ENCODE measurements at regions not wholly inside any gene's neighbourhood (a gene's known extent, or its start where the extent isn't known, plus 50 kb on each side); places are given as distances from the start of the nearest gene placed in this dataset.

GRCh38 chr3:56864918-56865524 is 63.3 kb upstream of the ARHGEF3 start:
- no peak for DNase-seq (ENCODE audit: low read depth)

- no peak for DNase-seq (ENCODE audit: low read depth)
Measured at GRCh38 chr3:56864090-56864489, 62.3 kb upstream of the ARHGEF3 start.

GRCh38 chr3:56862352-56863062 is 60.8 kb upstream of the ARHGEF3 start:
- peak; percentile 8 for DNase-seq (ENCODE audit: low read depth)

GRCh38 chr3:56861511-56861910 is 59.8 kb upstream of the ARHGEF3 start:
- no peak for DNase-seq (ENCODE audit: low read depth)

GRCh38 chr3:56860939-56861338 is 59.2 kb upstream of the ARHGEF3 start:
- DNase-seq (ENCODE audit: low read depth) = no peak

- DNase-seq (ENCODE audit: low read depth) = no peak
Measured at GRCh38 chr3:56860351-56860750, 58.6 kb upstream of the ARHGEF3 start.

- no peak for DNase-seq (ENCODE audit: low read depth)
Measured at GRCh38 chr3:56858331-56858730, 56.6 kb upstream of the ARHGEF3 start.

- DNase-seq (ENCODE audit: low read depth) = no peak
Measured at GRCh38 chr3:56857178-56857577, 55.4 kb upstream of the ARHGEF3 start.

GRCh38 chr3:56856752-56857151 is 55.0 kb upstream of the ARHGEF3 start:
- no peak for DNase-seq (ENCODE audit: low read depth)

GRCh38 chr3:56855856-56856512 is 54.2 kb upstream of the ARHGEF3 start:
- no peak for DNase-seq (ENCODE audit: low read depth)

- DNase-seq (ENCODE audit: low read depth) = no peak
Measured at GRCh38 chr3:56854856-56855611, 53.3 kb upstream of the ARHGEF3 start.

- DNase-seq (ENCODE audit: low read depth) = no peak
Measured at GRCh38 chr3:56851966-56852884, 50.5 kb upstream of the ARHGEF3 start.

Measured in fibroblast of the conjunctiva (primary cell).